ENCODE measurements at regions not wholly inside any gene's neighbourhood (a gene's known extent, or its start where the extent isn't known, plus 50 kb on each side); places are given as distances from the start of the nearest gene placed in this dataset.

GRCh38 chr3:104825116-104825515, 541.6 kb upstream of the ALCAM start:
- DNase-seq (ENCODE audit: low read depth in 2 of 2) = peak; percentile 47 to 57

GRCh38 chr3:104831071-104831470, 535.6 kb upstream of the ALCAM start:
- peak; percentile 25 to 37 for DNase-seq (ENCODE audit: low read depth in 2 of 2)

- DNase-seq (ENCODE audit: low read depth in 2 of 2) = no peak
These were observed 534.2 kb upstream of the ALCAM start for GRCh38 chr3:104832530-104832929.

GRCh38 chr3:104835376-104835775, 531.3 kb upstream of the ALCAM start:
- no peak for DNase-seq (ENCODE audit: low read depth in 2 of 2)

- peak in 1 of 2 experiments; percentile 36 for DNase-seq (ENCODE audit: low read depth in 2 of 2)
These were observed 520.4 kb upstream of the ALCAM start for GRCh38 chr3:104846270-104846669.

- no peak for DNase-seq (ENCODE audit: low read depth in 2 of 2)
These were observed 517.6 kb upstream of the ALCAM start for GRCh38 chr3:104849070-104849469.

- DNase-seq (ENCODE audit: low read depth in 2 of 2) = no peak
These were observed 512.2 kb upstream of the ALCAM start for GRCh38 chr3:104854468-104854867.

GRCh38 chr3:104855702-104856101, 511.0 kb upstream of the ALCAM start:
- no peak for DNase-seq (ENCODE audit: low read depth in 2 of 2)

- no peak for DNase-seq (ENCODE audit: low read depth in 2 of 2)
These were observed 510.0 kb upstream of the ALCAM start for GRCh38 chr3:104856741-104857140.

GRCh38 chr3:104868291-104868690, 498.4 kb upstream of the ALCAM start:
- no peak for DNase-seq (ENCODE audit: low read depth in 2 of 2)

- no peak for DNase-seq (ENCODE audit: low read depth in 2 of 2)
These were observed 496.4 kb upstream of the ALCAM start for GRCh38 chr3:104870276-104870675.

GRCh38 chr3:104873331-104873730, 493.4 kb upstream of the ALCAM start:
- peak; percentile 17 to 23 for DNase-seq (ENCODE audit: low read depth in 2 of 2)

GRCh38 chr3:104878395-104878794, 488.3 kb upstream of the ALCAM start:
- no peak for DNase-seq (ENCODE audit: low read depth in 2 of 2)

- DNase-seq (ENCODE audit: low read depth in 2 of 2) = peak; percentile 10 to 29
These were observed 486.8 kb upstream of the ALCAM start for GRCh38 chr3:104879919-104880318.

GRCh38 chr3:104885214-104885814, 481.4 kb upstream of the ALCAM start:
- no peak for DNase-seq (ENCODE audit: low read depth in 2 of 2)

- DNase-seq (ENCODE audit: low read depth in 2 of 2) = no peak
These were observed 480.3 kb upstream of the ALCAM start for GRCh38 chr3:104886220-104886995.

- peak in 1 of 2 experiments; percentile 13 for DNase-seq (ENCODE audit: low read depth in 2 of 2)
These were observed 479.6 kb upstream of the ALCAM start for GRCh38 chr3:104887069-104887468.

GRCh38 chr3:104887619-104888018, 479.1 kb upstream of the ALCAM start:
- no peak for DNase-seq (ENCODE audit: low read depth in 2 of 2)

GRCh38 chr3:104892044-104892443, 474.7 kb upstream of the ALCAM start:
- no peak for DNase-seq (ENCODE audit: low read depth in 2 of 2)

- no peak for DNase-seq (ENCODE audit: low read depth in 2 of 2)
These were observed 470.1 kb upstream of the ALCAM start for GRCh38 chr3:104896624-104897023.

- DNase-seq (ENCODE audit: low read depth in 2 of 2) = no peak
These were observed 465.3 kb upstream of the ALCAM start for GRCh38 chr3:104901396-104901795.

- no peak for DNase-seq (ENCODE audit: low read depth in 2 of 2)
These were observed 463.6 kb upstream of the ALCAM start for GRCh38 chr3:104903064-104903463.

- no peak for DNase-seq (ENCODE audit: low read depth in 2 of 2)
These were observed 460.6 kb upstream of the ALCAM start for GRCh38 chr3:104906001-104906639.

Data from fibroblast of skin of left biceps (primary cell).